Hematopoietic multipotent progenitor cell treated with erythropoietin and hydrocortisone succinate and interleukin-3 and kit ligand, for 17 days (in vitro differentiated cells): ENCODE measurements at regions not wholly inside any gene's neighbourhood (a gene's known extent, or its start where the extent isn't known, plus 50 kb on each side); places are given as distances from the start of the nearest gene placed in this dataset.
"Not testable (repeated sequence)": the region's sequence is repeated elsewhere in the genome, so short reads cannot be mapped to it uniquely, and the experiment has no call there.

ENCODE experiments used
- DNase-seq: peaks from one replicate; pipeline ENCODE4 v3.0.0-alpha.2; 2015; ENCODE audit warnings: low spot score

DNA sequence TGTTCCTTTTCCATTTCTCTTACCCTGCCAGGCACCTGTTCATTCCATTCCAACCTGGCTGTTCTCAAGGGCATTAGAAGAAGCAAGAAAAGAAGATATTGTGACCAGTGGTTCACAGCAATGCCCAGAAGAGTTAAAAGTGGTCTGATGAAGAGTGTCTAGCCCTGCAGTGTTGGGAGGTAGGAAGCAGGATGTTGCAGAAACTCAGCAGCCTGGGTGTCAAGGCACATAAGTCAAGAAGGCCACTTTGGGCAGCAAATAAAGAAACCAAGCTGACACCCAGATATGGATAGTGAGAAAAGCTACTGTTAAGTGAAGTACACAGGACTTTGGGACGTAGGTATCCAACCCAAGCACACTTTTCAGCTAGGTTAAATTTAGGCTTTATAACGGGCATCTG, 199.9 kb upstream of the SATB1 start:
- DNase-seq = no peak

DNA sequence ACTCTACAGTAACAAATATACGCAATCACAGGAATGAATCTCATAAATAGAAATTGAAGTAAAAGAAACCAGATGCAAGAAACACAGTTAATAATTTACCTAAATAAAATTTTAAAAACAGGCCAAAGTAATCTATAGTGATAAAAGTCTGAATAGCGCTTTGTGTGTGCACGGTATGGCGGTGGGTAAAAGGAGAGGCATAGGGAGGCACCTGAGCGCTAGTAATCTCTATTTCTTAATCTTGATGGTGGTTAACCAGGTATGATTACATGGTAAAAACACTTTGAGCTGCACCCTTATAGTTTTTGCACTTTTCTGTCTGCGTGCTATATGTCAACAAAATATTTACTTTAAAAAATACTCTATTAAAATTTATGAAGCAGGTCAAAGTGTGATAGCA, 198.1 kb upstream of the SATB1 start:
- DNase-seq = no peak

GRCh38 chr3:18618723-18619122, 193.6 kb upstream of the SATB1 start:
- no peak for DNase-seq

DNA sequence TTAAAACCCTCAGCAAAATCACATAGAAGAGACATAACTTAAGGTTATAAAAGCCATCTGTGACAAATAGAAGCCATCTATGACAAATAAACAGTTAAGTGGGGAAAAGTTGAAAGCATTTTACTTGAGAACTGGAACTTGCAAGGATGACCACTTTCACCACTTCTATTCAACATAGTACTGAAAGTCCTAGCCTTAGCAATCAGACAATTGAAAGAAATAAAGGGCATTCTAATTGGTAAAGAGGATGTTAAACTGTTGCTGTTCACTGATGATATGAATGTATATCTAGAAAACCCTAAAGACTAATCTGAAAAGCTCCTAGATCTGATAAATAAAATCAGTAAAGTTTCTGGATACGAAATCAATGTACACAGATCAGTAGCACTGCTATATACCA, 186.9 kb upstream of the SATB1 start:
- DNase-seq = no peak

DNA sequence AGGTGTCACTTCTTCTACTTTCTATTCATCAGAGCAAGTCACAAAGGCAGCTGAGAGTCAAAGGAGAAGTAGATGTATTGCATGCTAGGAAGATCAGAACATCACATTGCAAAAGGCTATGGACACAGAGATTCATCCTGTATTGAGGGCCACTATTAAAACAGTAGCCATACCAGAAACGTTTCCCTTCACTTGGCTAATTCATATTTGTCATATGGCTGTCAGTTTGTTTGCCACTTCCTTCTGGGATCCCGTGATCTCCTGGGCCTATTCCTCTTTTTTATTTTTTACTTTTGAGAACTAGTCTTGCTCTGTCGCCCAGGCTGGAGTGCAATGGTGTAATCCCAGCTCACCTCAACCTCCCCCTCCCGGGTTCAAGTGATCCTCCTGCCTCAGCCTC, 184.0 kb upstream of the SATB1 start:
- no peak for DNase-seq

GRCh38 chr3:18597919-18598318, 172.8 kb upstream of the SATB1 start:
- DNase-seq = no peak

DNA sequence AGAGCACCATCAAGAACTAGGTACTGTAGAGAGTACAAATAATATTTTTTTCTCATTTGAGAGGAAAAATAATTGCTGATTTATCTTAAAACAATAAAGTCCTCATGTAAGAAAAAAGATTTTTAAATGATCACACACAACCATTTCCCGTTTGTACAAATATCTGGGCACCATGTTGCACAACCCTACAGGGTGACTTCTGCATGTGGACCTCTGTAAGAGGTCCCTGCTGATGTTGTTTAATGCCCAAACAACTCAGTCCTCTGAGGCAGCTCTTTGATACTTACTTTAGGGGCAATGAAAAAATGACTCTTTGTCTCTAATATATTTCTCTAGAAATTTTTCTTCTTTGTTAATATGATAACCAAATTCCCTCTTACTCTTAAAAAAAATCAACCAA, 168.1 kb upstream of the SATB1 start:
- no peak for DNase-seq

DNA sequence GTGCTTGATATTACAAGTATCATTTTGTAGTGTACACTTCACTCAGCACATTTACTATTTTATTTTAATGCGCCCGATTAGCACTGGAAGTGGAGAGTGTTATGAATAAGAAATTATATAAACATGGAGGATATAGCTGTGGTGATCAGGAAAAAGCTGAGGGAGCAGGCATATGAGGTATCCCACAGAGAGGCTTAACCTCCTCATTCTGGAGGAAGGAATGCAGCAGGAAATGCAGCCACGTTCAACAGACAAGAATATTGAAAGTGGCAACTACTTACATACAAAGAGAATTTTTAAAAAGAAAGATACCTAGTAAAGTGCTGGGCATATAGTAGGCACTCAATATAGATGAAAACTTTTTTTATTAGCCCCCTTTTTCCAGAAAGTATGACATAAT, 166.0 kb upstream of the SATB1 start:
- no peak for DNase-seq

DNA sequence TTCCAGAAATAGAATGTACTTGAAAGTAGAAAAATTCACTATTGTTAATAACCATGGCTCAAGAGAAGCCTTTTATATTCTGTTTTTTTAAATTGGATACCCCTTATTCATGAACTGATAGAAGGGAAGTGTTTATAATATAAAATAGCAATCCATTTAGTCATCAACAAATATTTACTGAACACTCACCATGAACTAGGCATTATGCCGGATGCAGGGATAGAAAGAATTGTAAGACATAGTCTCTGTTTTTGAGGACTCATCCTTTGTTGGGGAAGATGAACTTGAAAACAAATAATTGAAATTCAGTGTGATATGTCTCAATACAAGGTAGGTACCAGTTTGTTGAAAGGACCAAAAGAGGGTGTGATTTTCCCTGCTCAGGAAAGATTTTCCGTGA, 160.9 kb upstream of the SATB1 start:
- DNase-seq = no peak

- no peak for DNase-seq
Measured at GRCh38 chr3:18585004-18585968, 160.1 kb upstream of the SATB1 start.

DNA sequence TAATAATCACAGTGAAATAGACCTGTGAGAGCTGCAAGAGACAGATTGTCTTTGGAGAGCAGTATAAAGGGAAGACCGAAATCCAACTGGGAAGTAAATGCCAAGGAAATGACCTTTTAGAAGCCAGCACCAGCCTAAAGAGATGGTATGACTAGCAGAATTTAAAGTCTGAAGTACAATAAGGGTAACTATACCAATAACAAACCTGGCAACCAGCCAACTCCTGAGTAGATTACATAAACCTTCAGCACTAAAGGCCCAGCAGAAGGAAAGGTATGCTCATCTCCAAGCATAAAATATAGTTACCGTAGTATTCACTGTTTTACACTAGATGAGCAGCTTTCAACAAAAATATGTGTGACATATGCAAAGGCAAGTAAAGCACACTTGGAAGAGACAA, 155.1 kb upstream of the SATB1 start:
- DNase-seq = no peak

GRCh38 chr3:18579661-18580060, 154.5 kb upstream of the SATB1 start:
- DNase-seq = no peak

GRCh38 chr3:18575573-18575972, 150.4 kb upstream of the SATB1 start:
- no peak for DNase-seq

DNA sequence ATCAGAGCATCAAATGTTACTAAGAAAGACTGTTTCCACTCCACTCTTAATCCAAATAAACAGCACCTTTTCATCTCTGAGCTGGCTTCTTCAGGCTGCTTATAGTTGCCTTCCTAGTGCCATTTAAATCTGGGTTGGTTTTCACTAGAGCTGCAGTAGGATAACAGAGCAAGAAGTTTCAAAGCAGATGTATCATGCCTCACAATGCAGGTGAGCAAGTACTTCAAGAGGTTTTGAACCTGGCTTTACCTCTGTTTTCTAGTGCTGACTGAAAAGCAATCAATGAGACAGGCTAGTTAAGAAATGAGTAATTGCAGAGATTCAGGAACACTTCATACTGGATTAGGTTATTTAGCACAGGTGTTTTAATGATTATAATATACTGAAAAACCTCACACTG, 147.7 kb upstream of the SATB1 start:
- DNase-seq = no peak

- DNase-seq = no peak
Measured at GRCh38 chr3:18567293-18567692, 142.2 kb upstream of the SATB1 start.

- DNase-seq = no peak
Measured at GRCh38 chr3:18562364-18563154, 137.4 kb upstream of the SATB1 start.

DNA sequence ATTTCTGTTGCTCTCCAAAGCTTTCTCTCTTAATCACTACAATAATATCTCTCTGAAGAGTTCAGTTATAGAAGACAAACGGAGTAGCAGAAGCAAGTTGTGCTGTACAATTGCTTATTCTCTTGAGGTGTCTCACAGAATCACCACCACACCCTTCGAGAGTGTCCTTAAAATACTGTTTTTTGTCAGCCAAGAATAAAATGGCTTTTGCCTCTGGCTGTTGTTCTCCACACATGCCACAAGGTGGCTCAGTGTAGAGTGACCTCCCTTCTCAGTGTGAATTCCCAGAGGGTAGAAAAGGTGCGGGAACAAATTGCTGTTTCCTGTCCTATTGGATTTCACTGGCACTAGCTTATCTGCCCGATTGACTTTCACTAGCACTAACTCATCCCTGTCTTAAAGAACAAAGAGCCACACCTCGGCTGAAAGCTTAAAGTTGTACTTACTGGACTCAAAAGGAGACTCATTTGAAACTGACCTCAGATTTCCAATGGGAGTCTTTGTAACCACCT, 134.2 kb upstream of the SATB1 start:
- DNase-seq = no peak

- DNase-seq = no peak
Measured at GRCh38 chr3:18558507-18558906, 133.4 kb upstream of the SATB1 start.

DNA sequence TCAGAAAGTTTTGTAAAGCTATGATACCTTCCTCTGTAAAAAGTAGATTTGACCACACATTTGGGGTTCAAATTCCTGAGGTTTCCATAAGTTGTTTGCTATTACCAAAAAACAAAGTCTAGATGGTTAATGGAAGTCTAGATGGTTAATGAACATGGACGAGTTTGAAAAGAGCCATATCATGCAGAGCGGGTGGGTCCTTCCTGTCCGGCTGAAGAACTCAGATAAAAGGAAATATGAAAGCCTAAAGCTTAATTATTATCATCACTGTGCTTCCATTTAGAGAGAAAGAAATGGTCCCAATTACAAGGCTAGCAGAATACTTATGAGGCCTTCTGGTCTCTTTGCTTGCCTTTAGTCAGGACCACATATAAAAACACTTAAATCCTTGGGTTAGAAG, 132.1 kb upstream of the SATB1 start:
- no peak for DNase-seq

DNA sequence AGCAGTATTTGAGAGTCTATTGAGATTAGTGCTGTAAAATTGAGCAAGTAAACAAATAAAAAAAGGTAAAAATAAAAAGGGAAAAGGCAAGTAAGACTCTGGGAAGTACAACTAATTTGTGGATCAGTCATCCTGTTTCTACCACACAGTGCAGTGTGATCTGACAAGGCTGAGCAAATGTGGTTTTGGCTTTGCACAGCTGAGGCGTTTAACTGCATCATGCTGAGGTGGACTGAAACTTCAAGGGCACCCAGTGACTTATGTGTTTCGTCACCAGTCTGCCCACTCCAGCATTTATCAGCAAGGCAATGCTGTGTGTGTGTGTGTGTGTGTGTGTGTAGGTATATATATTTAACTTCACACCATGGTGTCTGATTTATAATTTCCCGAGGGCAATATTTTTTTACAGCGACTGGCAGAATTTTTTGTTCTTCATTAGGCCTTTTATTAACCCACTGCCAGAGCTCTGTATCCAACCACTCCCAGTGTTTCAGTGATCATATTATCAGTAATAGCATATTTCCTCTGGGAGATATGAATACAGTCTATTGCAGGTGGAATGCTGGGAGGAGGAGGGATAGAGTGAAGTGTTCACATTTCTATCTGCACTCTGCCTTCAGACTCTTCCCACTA, 131.5 kb upstream of the SATB1 start:
- no peak for DNase-seq

DNA sequence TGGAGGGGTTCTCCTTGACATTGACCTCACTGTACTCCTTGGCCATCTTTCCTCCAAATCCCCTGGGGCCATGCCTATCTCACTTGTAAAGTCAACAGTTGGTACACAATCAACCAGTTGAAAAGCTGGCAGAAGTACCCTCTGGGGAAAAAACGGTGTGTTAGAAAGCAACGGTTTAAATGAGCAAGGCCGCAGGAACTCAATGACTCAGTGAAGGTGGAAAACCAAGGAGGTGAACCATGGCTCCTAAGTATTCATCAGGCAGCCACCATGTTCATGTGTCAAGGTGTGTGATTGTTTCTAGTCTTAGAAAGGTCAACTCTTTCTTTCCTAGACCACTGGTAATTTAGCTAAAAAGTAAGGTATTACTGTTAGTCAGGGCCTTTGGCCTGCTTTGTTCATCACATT, 130.9 kb upstream of the SATB1 start:
- DNase-seq = no peak

GRCh38 chr3:18552579-18553105, 127.5 kb upstream of the SATB1 start:
- DNase-seq = not testable (repeated sequence)
